ENCODE measurements at regions not wholly inside any gene's neighbourhood (a gene's known extent, or its start where the extent isn't known, plus 50 kb on each side); places are given as distances from the start of the nearest gene placed in this dataset.
A peak's percentile ranks its signal among the peaks of the same experiment; 100 is the strongest.

GRCh38 chr1:55658917-55659316, 443.8 kb upstream of the USP24 start:
- intact Hi-C loops (cut with DNase I; ENCODE audit: low total_unique reads): no loop called here
- Histone ChIP-seq H3K27ac (peak overlapping the region in 1 of 2 donors; percentile 17), H3K4me1 (no peaks in the 10 kb centered on the region), H3K36me3 (ENCODE audit: low read depth, missing control alignments) (no peaks in the 10 kb centered on the region), H3K9me3 (no peaks in the 10 kb centered on the region), H3K27me3 (no peaks in the 10 kb centered on the region), H3K4me3 (no peak overlapping the region)
- TF ChIP-seq POLR2A (IDR thresholded peaks at IDR 0.05) (no peak), CTCF (IDR thresholded peaks at IDR 0.05) (no peak)
- DNase-seq: no peak
- 63 to 78% methylated on average over 2 of the region's 2 CpGs for WGBS, 2 donors

- Histone ChIP-seq H3K27ac (no peak overlapping the region), H3K27me3 (no peaks in the 10 kb centered on the region), H3K36me3 (ENCODE audit: low read depth, missing control alignments) (no peaks in the 10 kb centered on the region), H3K4me3 (no peak overlapping the region), H3K4me1 (no peaks in the 10 kb centered on the region), H3K9me3 (no peaks in the 10 kb centered on the region)
- intact Hi-C loops (cut with DNase I; ENCODE audit: low total_unique reads): no loop called here
- TF ChIP-seq CTCF (IDR thresholded peaks at IDR 0.05) (no peak), POLR2A (IDR thresholded peaks at IDR 0.05) (no peak)
- peak; percentile 48 for DNase-seq
- 43 to 52% methylated on average over 4 of the region's 4 CpGs for WGBS, 2 donors
Measured at GRCh38 chr1:55654750-55655149, 439.6 kb upstream of the USP24 start.

GRCh38 chr1:55654171-55654570, 439.0 kb upstream of the USP24 start:
- Histone ChIP-seq H3K4me3 (no peak overlapping the region), H3K4me1 (no peaks in the 10 kb centered on the region), H3K27ac (no peak overlapping the region), H3K9me3 (no peaks in the 10 kb centered on the region), H3K36me3 (ENCODE audit: low read depth, missing control alignments) (no peaks in the 10 kb centered on the region), H3K27me3 (no peaks in the 10 kb centered on the region)
- intact Hi-C loops (cut with DNase I; ENCODE audit: low total_unique reads): no loop called here
- no peak for TF ChIP-seq POLR2A (IDR thresholded peaks at IDR 0.05)
- TF ChIP-seq CTCF (IDR thresholded peaks at IDR 0.05): no peak
- DNase-seq: no peak

- TF ChIP-seq POLR2A (IDR thresholded peaks at IDR 0.05): no peak
- no peak for TF ChIP-seq CTCF (IDR thresholded peaks at IDR 0.05)
- H3K36me3 ChIP-seq (ENCODE audit: low read depth, missing control alignments): no peaks in the 10 kb centered on the region
- H3K4me1 ChIP-seq: no peaks in the 10 kb centered on the region
- H3K9me3 ChIP-seq: no peaks in the 10 kb centered on the region
- peak; percentile 30 for DNase-seq
- H3K27ac ChIP-seq: peak overlapping the region in 1 of 2 donors; percentile 33
- intact Hi-C loops (cut with DNase I; ENCODE audit: low total_unique reads): no loop called here
- H3K27me3 ChIP-seq: no peaks in the 10 kb centered on the region
- 51 to 53% methylated on average over 3 of the region's 3 CpGs for WGBS, 2 donors
- no peak overlapping the region for H3K4me3 ChIP-seq
Measured at GRCh38 chr1:55650444-55650843, 435.3 kb upstream of the USP24 start.

- Histone ChIP-seq H3K27me3 (no peaks in the 10 kb centered on the region), H3K4me1 (no peaks in the 10 kb centered on the region), H3K27ac (no peak overlapping the region), H3K36me3 (ENCODE audit: low read depth, missing control alignments) (no peaks in the 10 kb centered on the region), H3K9me3 (no peaks in the 10 kb centered on the region), H3K4me3 (no peak overlapping the region)
- intact Hi-C loops (cut with DNase I; ENCODE audit: low total_unique reads): no loop called here
- no peak for DNase-seq
- TF ChIP-seq CTCF (IDR thresholded peaks at IDR 0.05) (no peak), POLR2A (IDR thresholded peaks at IDR 0.05) (no peak)
- 87 to 91% methylated on average over 1 of the region's 1 CpG for WGBS, 2 donors
Measured at GRCh38 chr1:55646181-55646580, 431.0 kb upstream of the USP24 start.

Measured in testis (tissue), 2 donors.